Adipose tissue (tissue), 3 donors: ENCODE measurements at regions not wholly inside any gene's neighbourhood (a gene's known extent, or its start where the extent isn't known, plus 50 kb on each side); places are given as distances from the start of the nearest gene placed in this dataset.

Experiments used
- H3K27ac ChIP-seq: one replicate; pipeline ENCODE4 v1.5.1; 2013; ENCODE audit warnings: low read depth, low read length
- WGBS, 3 donors: extraction: QIAGEN DNeasy Blood & Tissue Kit; methylation state at CpG; one replicate each; pipeline ENCODE4 v1.1.7; 2013; 5-methylcytosine and 5-hydroxymethylcytosine counted together
- donor health status: healthy with polysubstance abuse.
- donor health status: Bipolar disorder and iron deficiency.
- donor health status: healthy.

DNA sequence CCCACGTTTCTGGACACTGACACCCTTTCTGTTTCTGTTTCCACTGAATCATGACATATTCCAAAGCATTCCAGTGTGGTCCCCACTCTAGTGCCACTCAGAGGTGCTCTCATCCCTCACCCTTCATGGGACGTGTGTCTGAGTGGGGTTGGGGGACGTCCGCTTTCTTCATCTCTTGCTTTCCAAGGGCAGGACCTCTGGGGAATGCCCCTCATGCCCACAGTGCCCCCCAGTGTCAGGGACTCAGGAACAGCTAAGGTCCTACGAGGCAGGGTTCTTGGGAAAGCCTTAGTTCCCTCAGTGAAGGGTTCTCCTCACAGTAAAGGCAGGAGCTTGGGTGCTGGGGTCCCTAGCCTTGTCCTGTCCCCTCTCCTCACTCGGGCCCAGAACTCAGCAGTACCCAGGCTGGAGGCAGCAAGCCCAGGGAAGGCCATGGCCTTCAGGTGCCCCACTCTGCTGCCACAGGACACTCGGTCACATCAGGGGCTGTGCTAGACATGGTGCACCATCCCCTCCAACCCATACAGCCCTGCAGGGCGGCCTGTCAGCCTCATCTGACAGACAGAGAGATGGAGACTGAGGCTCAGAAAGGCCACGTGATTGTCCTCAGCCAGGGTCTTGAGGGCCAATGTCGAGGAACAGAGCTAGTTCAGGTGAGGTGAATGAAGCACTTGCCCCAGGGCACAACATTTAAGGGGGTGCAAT, 261.0 kb downstream of the TLE3 start:
- 68 to 80% (median 74%) methylated on average over 10 of the region's 10 CpGs for WGBS, 3 donors
- H3K27ac ChIP-seq: no peak overlapping the region

GRCh38 chr15:69838338-69838737, 259.4 kb downstream of the TLE3 start:
- WGBS, 3 donors: 74 to 93% (median 81%) methylated on average over 1 of the region's 1 CpG

DNA sequence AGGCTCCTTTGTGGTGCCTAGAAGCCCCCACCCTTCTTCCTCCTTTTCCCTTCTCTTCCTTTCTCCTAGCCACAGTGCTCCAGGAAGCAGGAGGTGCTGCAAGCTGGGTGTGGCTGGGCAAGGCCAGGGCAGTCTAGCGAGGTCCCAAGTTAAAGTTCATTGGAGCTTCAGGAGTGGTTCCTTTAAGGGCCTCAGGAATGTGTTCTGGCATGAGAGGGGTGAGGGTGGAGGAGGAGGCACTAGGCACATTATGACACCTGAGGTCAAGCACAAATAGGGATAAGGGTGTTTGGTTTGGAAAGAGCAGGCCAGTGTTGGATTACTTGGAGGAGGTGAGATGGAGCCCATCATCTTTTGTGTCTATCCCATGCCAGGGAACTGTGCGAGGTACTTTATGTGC, 258.7 kb downstream of the TLE3 start:
- no peak overlapping the region for H3K27ac ChIP-seq
- WGBS, 3 donors: 81 to 91% (median 84%) methylated on average over 2 of the region's 2 CpGs

More at GRCh38 chr15:69838338-69838737, 259.4 kb downstream of the TLE3 start:
- no peak overlapping the region for H3K27ac ChIP-seq

GRCh38 chr15:69841113-69841828, 256.4 kb downstream of the TLE3 start:
- H3K27ac ChIP-seq: no peak overlapping the region
- WGBS, 3 donors: 60 to 86% (median 76%) methylated on average over 21 of the region's 21 CpGs

DNA sequence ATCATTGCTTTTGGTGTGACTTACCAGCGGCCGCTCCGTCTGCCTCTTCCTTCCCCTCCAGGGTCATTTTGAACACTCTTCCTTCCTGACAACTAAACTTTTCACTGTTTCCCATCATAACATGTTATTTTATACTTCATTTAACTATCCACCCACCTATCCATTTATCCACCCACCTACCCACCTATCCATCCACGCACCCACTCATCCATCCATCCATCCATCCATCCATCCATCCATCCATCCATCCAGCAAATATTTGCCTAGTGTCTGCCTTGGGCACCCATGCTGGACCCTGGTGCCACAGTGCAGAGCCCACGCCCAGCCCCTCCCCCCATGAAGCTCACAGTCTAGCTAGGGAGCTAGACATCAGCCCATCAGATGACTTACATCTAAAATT, 254.9 kb downstream of the TLE3 start:
- H3K27ac ChIP-seq: no peak overlapping the region
- 75 to 89% (median 88%) methylated on average over 5 of the region's 5 CpGs for WGBS, 3 donors

- H3K27ac ChIP-seq: no peak overlapping the region
- WGBS, 3 donors: 67 to 73% (median 72%) methylated on average over 13 of the region's 13 CpGs
Measured at GRCh38 chr15:69843276-69843899, 254.3 kb downstream of the TLE3 start.

- no peak overlapping the region for H3K27ac ChIP-seq
- 78 to 80% (median 80%) methylated on average over 10 of the region's 10 CpGs for WGBS, 3 donors
Measured at GRCh38 chr15:69843900-69844304, 253.8 kb downstream of the TLE3 start.

DNA sequence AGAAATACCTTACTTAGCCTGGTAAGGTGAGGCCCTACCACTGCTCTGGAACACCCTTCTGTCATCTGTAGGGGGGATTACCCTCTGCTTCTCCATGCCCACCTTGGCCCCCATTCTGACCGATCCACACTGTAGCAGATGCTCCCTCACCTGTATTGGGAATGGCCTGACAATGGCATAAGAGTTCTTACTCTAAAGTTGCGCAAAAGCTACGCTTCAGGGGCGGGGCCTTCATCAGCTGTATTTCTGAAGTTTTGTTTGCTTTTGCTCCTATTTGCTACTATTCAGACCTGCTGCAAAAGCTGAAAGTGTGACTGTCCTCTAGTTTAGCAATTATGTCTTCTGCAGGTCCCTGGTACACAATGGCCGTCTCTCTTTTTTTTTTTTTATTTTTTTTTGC, 252.6 kb downstream of the TLE3 start:
- 78 to 92% (median 90%) methylated on average over 5 of the region's 5 CpGs for WGBS, 3 donors
- H3K27ac ChIP-seq: no peak overlapping the region

DNA sequence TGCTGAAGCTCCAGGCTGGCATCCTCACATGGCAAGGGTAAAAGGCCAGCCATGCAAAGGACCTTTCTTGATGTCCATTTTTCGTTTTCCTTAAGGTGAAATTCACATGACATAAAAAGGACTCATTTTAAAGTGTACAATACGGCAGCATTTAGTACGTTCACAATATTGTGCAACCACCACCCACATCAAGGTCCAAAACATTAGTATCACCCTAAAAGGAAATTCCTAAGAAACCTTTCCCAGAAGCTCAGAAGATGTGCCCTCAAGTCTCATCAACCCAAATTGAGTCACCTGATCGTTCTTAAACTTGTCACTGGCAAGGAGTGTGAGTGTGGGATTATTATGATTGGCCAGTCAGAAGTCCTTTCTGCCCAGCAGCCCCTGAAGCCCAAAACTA, 250.1 kb downstream of the TLE3 start:
- 76 to 79% (median 78%) methylated on average over 4 of the region's 4 CpGs for WGBS, 3 donors
- H3K27ac ChIP-seq: no peak overlapping the region

- no peak overlapping the region for H3K27ac ChIP-seq
- 74 to 88% (median 84%) methylated on average over 6 of the region's 6 CpGs for WGBS, 3 donors
Measured at GRCh38 chr15:69848096-69848495, 249.6 kb downstream of the TLE3 start.

- no peak overlapping the region for H3K27ac ChIP-seq
- 35 to 65% (median 51%) methylated on average over 4 of the region's 4 CpGs for WGBS, 3 donors
Measured at GRCh38 chr15:69848551-69849231, 249.0 kb downstream of the TLE3 start.

- WGBS, 3 donors: 71 to 90% (median 74%) methylated on average over 4 of the region's 4 CpGs
- H3K27ac ChIP-seq: no peak overlapping the region
Measured at GRCh38 chr15:69849232-69849610, 248.5 kb downstream of the TLE3 start.

GRCh38 chr15:69852482-69852881, 245.2 kb downstream of the TLE3 start:
- 84 to 88% (median 88%) methylated on average over 3 of the region's 3 CpGs for WGBS, 3 donors
- H3K27ac ChIP-seq: no peak overlapping the region

- WGBS, 3 donors: 88 to 95% (median 90%) methylated on average over 4 of the region's 4 CpGs
- no peak overlapping the region for H3K27ac ChIP-seq
Measured at GRCh38 chr15:69852916-69853315, 244.8 kb downstream of the TLE3 start.

DNA sequence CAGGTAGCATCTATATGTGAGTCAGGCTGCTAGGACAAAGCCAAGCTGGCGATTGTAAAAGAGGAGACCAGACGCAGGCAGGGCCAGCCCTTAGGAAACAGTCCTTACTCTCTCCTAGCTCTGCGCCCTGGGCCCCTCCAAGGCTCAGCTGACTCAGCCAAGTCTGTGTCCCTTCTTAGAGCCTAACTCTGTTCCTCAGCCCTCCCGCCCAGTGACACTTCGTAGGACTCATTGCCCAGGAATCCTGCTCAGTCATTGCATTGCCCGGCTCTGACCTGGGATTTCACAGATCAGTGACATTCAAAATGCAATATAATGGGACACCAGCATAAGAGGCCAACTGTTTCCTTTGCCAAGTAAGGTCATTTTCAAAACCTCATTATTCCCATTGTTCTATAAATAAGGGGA, 244.2 kb downstream of the TLE3 start:
- no peak overlapping the region for H3K27ac ChIP-seq

DNA sequence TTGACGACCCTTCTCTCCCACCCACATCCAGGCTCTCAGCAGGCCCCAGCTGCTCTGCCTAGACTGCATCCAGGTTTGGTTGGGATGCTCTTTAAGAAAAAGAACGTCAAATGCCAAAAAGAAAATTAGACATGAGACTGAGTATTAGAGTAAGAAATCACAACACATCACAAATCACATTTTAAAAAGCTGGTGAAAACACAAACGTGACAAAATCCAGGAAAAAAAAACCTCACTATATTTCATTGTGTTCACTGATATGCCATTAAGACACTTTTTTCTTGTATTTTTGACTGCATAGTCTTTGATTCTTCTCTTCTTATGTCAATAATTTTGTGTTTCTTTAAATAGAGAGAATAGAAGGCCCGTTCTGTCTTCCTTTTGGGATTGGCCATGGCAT, 243.7 kb downstream of the TLE3 start:
- H3K27ac ChIP-seq: no peak overlapping the region
- 78 to 81% (median 79%) methylated on average over 4 of the region's 4 CpGs for WGBS, 3 donors

More for the DNA sequence above, 244.2 kb downstream of the TLE3 start:
- 84 to 86% (median 85%) methylated on average over 6 of the region's 6 CpGs for WGBS, 3 donors

GRCh38 chr15:69854521-69855181, 243.1 kb downstream of the TLE3 start:
- WGBS, 3 donors: 60 to 62% (median 62%) methylated on average over 11 of the region's 11 CpGs

GRCh38 chr15:69855258-69856000, 242.3 kb downstream of the TLE3 start:
- H3K27ac ChIP-seq: no peak overlapping the region
- 84 to 89% (median 88%) methylated on average over 13 of the region's 13 CpGs for WGBS, 3 donors

More at GRCh38 chr15:69854521-69855181, 243.1 kb downstream of the TLE3 start:
- H3K27ac ChIP-seq: no peak overlapping the region
